ENCODE measurements at regions not wholly inside any gene's neighbourhood (a gene's known extent, or its start where the extent isn't known, plus 50 kb on each side); places are given as distances from the start of the nearest gene placed in this dataset.

DNA sequence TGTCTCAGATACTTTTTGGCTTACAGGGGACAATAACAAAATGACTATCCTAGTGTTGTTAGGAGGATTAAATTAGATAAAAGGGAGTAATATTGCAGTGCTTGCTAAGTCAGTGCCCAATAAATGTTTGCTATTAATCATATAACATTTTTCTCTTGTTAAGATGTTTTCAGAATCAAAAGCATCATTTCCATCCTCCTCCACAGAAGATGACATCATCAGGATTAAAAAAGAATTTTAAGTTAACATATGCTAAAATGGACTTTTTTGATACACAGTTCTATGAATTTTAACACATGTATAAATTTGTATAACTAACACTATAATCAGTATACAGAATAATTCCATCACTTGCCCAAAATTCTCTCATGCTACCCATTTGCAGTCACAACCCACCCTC lies 492.6 kb downstream of the GRIN2A start:
- Histone ChIP-seq H3K27ac (ENCODE audit: insufficient read depth, low read depth, low read length) (no peak overlapping the region), H3K27me3 (ENCODE audit: control insufficient read depth in 2 of 2, insufficient read depth in 2 of 2, low read length in 2 of 2) (no peaks in the 10 kb centered on the region), H3K4me3 (replicated peaks in 1 of 3; ENCODE audit: insufficient read depth in 1 of 3, low read depth in 1 of 3, low read length in 3 of 3) (no peak overlapping the region), H2AFZ (ENCODE audit: low read depth, low read length) (no peak overlapping the region), H3K9ac (replicated peaks; ENCODE audit: extremely low read depth, insufficient read depth, low read length) (no peak overlapping the region), H3K79me2 (ENCODE audit: control insufficient read depth, insufficient read depth, low read length) (no peaks in the 10 kb centered on the region), H3K9me1 (replicated peaks; ENCODE audit: control insufficient read depth, extremely low read depth, insufficient read depth, low read length) (no peaks in the 10 kb centered on the region), H3K4me2 (ENCODE audit: insufficient read depth, low read length) (no peak overlapping the region), H3K9me3 (replicated peaks; ENCODE audit: control insufficient read depth, insufficient read depth, low read length) (no peaks in the 10 kb centered on the region), H3K36me3 (ENCODE audit: control insufficient read depth in 2 of 2, extremely low read depth in 1 of 2, insufficient read depth in 2 of 2, low read length in 2 of 2) (no peaks in the 10 kb centered on the region), H4K20me1 (replicated peaks; ENCODE audit: control insufficient read depth, extremely low read depth, insufficient read depth, low read length) (no peaks in the 10 kb centered on the region), H3K4me1 (ENCODE audit: control insufficient read depth, extremely low read depth, insufficient read depth, low read length) (no peaks in the 10 kb centered on the region)
- POLR2A ChIA-PET, result no interaction called here
- intact Hi-C loops (cut with micrococcal nuclease), result no loop called here
- CTCF ChIA-PET, result no interaction called here
- dilution Hi-C loops (cut with MboI; ENCODE audit: extremely low pct_ligation_motif_present, low sequenced_read_pairs), result no loop called here
- TF ChIP-seq FOS (IDR thresholded peaks at IDR 0.05; ENCODE audit: borderline replicate concordance, insufficient read depth, low read length) (no peak), POLR2AphosphoS5 (IDR thresholded peaks at IDR 0.05; ENCODE audit: insufficient read depth, low read depth, low read length) (no peak), EZH2 (IDR thresholded peaks at IDR 0.05; ENCODE audit: borderline replicate concordance, low read depth, low read length, severe bottlenecking) (no peak), POLR2A (IDR thresholded peaks at IDR 0.05; ENCODE audit: low read depth, low read length) (no peak), GATA2 (IDR thresholded peaks at IDR 0.05; ENCODE audit: insufficient read depth, insufficient read length, low read depth, low read length) (no peak), JUN (IDR thresholded peaks at IDR 0.05; ENCODE audit: borderline replicate concordance, insufficient read depth, insufficient read length, low read depth) (no peak), MYC (IDR thresholded peaks at IDR 0.05; ENCODE audit: low read depth, low read length) (no peak), CTCF (IDR thresholded peaks at IDR 0.05; ENCODE audit: extremely low read depth in 1 of 2, insufficient read depth in 1 of 2, low read depth in 1 of 2, low read length in 2 of 2) (no peak)
- TF ChIP-seq, protein P1, sequence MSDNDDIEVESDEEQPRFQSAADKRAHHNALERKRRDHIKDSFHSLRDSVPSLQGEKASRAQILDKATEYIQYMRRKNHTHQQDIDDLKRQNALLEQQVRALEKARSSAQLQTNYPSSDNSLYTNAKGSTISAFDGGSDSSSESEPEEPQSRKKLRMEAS (IDR thresholded peaks at IDR 0.05; ENCODE audit: insufficient read depth, insufficient read length), result no peak
- DNase-seq (ENCODE audit: low read depth, low spot score), result no peak
- no peak for FAIRE-seq
- BruUV-seq (replicated peaks), result no TSS peak
